ENCODE measurements at regions not wholly inside any gene's neighbourhood (a gene's known extent, or its start where the extent isn't known, plus 50 kb on each side); places are given as distances from the start of the nearest gene placed in this dataset.

DNA sequence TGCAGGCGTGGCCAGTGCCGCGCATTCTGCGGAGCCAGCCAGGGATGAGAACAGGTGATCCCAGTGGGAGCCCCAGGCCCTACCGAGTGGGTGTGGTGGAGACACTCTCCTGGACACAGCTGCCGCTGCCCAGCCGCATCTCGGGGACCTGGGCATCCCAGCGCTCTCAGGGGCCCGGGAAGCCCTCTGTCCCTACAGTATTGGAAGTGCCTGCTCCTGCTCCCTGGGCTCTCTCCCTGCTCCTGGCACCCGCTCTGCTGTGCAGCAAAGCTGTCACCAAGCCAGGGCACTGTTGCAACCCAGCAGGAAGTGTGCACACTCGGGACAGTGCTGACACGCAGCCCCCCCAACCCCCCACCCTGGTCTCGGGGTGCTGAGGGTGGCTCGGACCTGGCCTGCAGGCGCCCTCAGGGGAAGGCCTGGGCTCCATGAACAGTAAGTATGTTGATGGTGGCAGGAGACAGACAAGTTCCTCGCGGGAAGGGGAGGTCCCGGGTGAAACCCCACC, 1177.4 kb upstream of the GBE1 start:
- TF ChIP-seq POLR2A (IDR thresholded peaks at IDR 0.05) = no peak
- TF ChIP-seq, protein P1, sequence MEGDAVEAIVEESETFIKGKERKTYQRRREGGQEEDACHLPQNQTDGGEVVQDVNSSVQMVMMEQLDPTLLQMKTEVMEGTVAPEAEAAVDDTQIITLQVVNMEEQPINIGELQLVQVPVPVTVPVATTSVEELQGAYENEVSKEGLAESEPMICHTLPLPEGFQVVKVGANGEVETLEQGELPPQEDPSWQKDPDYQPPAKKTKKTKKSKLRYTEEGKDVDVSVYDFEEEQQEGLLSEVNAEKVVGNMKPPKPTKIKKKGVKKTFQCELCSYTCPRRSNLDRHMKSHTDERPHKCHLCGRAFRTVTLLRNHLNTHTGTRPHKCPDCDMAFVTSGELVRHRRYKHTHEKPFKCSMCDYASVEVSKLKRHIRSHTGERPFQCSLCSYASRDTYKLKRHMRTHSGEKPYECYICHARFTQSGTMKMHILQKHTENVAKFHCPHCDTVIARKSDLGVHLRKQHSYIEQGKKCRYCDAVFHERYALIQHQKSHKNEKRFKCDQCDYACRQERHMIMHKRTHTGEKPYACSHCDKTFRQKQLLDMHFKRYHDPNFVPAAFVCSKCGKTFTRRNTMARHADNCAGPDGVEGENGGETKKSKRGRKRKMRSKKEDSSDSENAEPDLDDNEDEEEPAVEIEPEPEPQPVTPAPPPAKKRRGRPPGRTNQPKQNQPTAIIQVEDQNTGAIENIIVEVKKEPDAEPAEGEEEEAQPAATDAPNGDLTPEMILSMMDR (IDR thresholded peaks at IDR 0.05 in 4 of 5, conservative IDR thresholded peaks at IDR 0.05 in 1 of 5) = no peak
